ENCODE measurements at regions not wholly inside any gene's neighbourhood (a gene's known extent, or its start where the extent isn't known, plus 50 kb on each side); places are given as distances from the start of the nearest gene placed in this dataset.

GRCh38 chr7:55272328-55272727 is 92.8 kb upstream of the LANCL2 start:
- Histone ChIP-seq H3K4me3 (no peak overlapping the region), H3K4me1 (no peaks in the 10 kb centered on the region), H3K27ac (no peak overlapping the region), H3K9me3 (no peaks in the 10 kb centered on the region), H3K27me3 (no peaks in the 10 kb centered on the region), H3K36me3 (ENCODE audit: low read depth, missing control alignments) (no peaks in the 10 kb centered on the region)
- no peak for DNase-seq
- 48 to 80% methylated on average over 1 to 4 of the region's 4 CpGs for WGBS, 2 donors
- TF ChIP-seq CTCF (IDR thresholded peaks at IDR 0.05) = no peak
- TF ChIP-seq POLR2A (IDR thresholded peaks at IDR 0.05) = no peak
- intact Hi-C loops (cut with DNase I; ENCODE audit: low total_unique reads) = no loop called here

GRCh38 chr7:55273186-55273980 is 91.8 kb upstream of the LANCL2 start:
- Histone ChIP-seq H3K4me3 (no peak overlapping the region), H3K9me3 (no peaks in the 10 kb centered on the region), H3K27me3 (no peaks in the 10 kb centered on the region), H3K36me3 (ENCODE audit: low read depth, missing control alignments) (no peaks in the 10 kb centered on the region), H3K27ac (no peak overlapping the region), H3K4me1 (no peaks in the 10 kb centered on the region)
- WGBS, 2 donors = 90 to 91% methylated on average over 12 to 14 of the region's 14 CpGs
- DNase-seq = no peak
- TF ChIP-seq POLR2A (IDR thresholded peaks at IDR 0.05) = no peak
- TF ChIP-seq CTCF (IDR thresholded peaks at IDR 0.05) = no peak
- intact Hi-C loops (cut with DNase I; ENCODE audit: low total_unique reads) = no loop called here

- no peak for TF ChIP-seq POLR2A (IDR thresholded peaks at IDR 0.05)
- TF ChIP-seq CTCF (IDR thresholded peaks at IDR 0.05) = no peak
- DNase-seq = no peak
- 72 to 79% methylated on average over 6 of the region's 6 CpGs for WGBS, 2 donors
- no peak overlapping the region for H3K4me3 ChIP-seq
- H3K27ac ChIP-seq = no peak overlapping the region
- intact Hi-C loops (cut with DNase I; ENCODE audit: low total_unique reads) = no loop called here
- H3K9me3 ChIP-seq = no peaks in the 10 kb centered on the region
- H3K27me3 ChIP-seq = no peaks in the 10 kb centered on the region
- no peaks in the 10 kb centered on the region for H3K36me3 ChIP-seq (ENCODE audit: low read depth, missing control alignments)
- no peaks in the 10 kb centered on the region for H3K4me1 ChIP-seq
These were observed 91.0 kb upstream of the LANCL2 start for GRCh38 chr7:55274156-55274555.

GRCh38 chr7:55275291-55276200 is 89.6 kb upstream of the LANCL2 start:
- H3K9me3 ChIP-seq = no peaks in the 10 kb centered on the region
- no peaks in the 10 kb centered on the region for H3K27me3 ChIP-seq
- H3K27ac ChIP-seq = no peak overlapping the region
- no peaks in the 10 kb centered on the region for H3K36me3 ChIP-seq (ENCODE audit: low read depth, missing control alignments)
- H3K4me3 ChIP-seq = no peak overlapping the region
- peaks cover 3% of the 10 kb centered on the region for H3K4me1 ChIP-seq
- TF ChIP-seq CTCF (IDR thresholded peaks at IDR 0.05) (no peak), POLR2A (IDR thresholded peaks at IDR 0.05) (no peak)
- intact Hi-C loops (cut with DNase I; ENCODE audit: low total_unique reads) = no loop called here
- DNase-seq = no peak
- 84 to 91% methylated on average over 6 to 9 of the region's 9 CpGs for WGBS, 2 donors

All from testis (tissue), 2 donors.